ENCODE measurements at regions not wholly inside any gene's neighbourhood (a gene's known extent, or its start where the extent isn't known, plus 50 kb on each side); places are given as distances from the start of the nearest gene placed in this dataset.
"Not testable (repeated sequence)": the region's sequence is repeated elsewhere in the genome, so short reads cannot be mapped to it uniquely, and the experiment has no call there.

DNA sequence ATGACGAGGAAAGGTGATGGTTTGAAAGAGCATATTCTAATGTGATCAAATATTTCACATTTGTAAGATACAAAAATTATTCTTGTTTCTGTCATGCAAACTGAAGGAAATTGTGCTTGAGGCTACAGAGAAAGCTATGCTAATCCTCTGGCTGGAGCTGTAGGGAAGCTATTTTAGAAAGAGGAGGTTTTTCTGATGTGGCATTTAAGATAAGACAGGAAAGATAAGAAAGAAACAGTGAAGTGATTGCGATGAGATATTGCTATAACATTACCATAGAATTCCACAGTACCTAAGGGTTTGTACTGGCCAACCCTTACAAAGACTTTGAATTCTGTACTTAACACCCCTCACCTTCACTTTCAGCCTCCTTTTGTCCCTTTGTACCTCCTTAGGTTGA is 205.2 kb upstream of the LMCD1 start:
- no peak overlapping the region for H3K27ac ChIP-seq (ENCODE audit: low read length)

DNA sequence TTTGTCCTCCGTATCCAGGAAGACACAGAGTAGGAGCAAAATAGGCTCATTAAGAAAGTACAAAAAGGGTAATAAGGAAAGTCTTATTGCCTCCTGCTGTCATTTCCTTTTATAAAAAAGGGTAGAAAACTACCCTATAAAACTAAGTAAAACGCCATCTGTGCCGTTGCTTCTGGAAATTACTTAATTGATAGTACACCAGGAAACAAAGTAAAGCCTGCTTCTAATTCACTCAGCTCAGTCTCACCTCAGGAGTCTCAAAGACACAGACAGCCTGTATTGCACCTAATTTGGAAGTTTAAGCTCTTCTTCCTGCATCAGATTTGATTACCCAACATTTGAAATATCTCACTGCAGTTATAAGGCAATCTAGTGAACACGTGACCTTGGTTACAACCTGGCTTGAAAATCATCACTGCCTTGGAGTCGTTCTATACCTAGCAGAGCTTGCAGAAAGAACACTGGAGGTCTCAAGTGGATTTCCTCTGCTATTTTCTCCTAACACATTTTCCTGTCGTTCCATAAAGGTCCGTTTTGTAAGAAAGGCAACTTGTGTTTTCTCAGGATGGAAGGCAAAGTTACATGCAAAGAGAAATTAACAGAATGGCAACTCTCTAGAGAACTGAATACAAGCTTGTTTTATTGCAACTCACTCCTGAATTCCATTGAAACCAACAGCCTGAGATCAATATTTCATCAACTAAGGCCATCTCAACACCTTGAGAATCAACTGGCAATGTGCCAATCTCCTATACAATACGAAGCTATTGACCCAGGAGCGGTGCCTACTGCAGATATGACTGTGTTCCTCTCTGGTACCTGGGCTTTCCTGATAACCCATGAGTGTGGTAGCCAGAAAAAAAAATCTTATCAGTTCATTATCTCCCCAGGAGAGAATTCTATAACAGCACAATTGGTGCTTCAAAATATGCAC is 203.3 kb upstream of the LMCD1 start:
- no peaks in the 10 kb centered on the region for H3K9me3 ChIP-seq (ENCODE audit: control insufficient read depth in 2 of 2, low read length in 2 of 2)
- no peaks in the 10 kb centered on the region for H3K36me3 ChIP-seq (ENCODE audit: control insufficient read depth in 2 of 2, insufficient read depth in 2 of 2, low read length in 2 of 2)

More for the DNA sequence above, 205.2 kb upstream of the LMCD1 start:
- Histone ChIP-seq H3K27me3 (ENCODE audit: control insufficient read depth in 1 of 2, insufficient read depth in 2 of 2, low read length in 2 of 2) (no peaks in the 10 kb centered on the region), H3K9ac (ENCODE audit: low read length in 2 of 2) (no peak overlapping the region), H3K4me3 (ENCODE audit: low read length in 2 of 2) (no peak overlapping the region), H3K9me3 (ENCODE audit: control insufficient read depth in 2 of 2, low read length in 2 of 2) (no peaks in the 10 kb centered on the region), H3K36me3 (ENCODE audit: control insufficient read depth in 2 of 2, insufficient read depth in 2 of 2, low read length in 2 of 2) (no peaks in the 10 kb centered on the region), H3K4me1 (ENCODE audit: control insufficient read depth, insufficient read depth, low read length) (no peaks in the 10 kb centered on the region)

DNA sequence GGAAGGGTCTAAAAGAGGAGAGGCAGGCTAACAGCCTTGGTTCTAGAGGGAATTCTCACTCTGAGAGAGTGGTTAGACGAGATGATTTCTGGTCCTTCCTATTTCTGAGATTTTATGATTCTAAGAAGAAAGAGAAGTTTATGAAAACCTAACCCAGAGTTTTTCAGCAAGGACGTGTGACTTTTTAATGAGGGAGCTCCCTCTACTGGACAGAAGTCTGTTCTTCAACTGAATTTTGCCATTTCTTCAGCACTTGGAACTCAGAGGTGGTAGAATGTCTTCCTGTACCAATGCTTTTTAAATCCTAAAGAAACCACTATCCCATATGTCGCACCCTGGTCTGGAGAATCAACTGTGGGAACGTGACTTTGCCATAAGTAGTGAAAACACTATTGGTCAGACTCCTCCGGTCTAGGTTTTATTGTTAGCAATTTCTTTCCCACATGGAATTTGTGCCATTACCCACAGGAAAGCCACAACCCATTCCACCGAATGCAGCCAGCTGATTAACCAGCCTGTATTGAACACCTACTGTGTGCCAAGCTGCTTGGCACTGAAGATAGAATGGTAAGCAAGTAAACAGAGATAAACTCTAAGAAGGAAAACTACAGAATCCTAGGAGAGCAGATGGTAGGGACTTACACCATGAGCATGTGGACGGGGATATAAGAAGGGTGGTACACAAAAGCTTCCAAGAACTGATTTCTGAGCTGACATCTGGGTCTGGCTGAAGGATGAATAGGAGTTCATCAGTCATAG is 199.5 kb upstream of the LMCD1 start:
- Histone ChIP-seq H3K27ac (ENCODE audit: low read length) (no peak overlapping the region), H3K4me1 (ENCODE audit: control insufficient read depth, insufficient read depth, low read length) (no peaks in the 10 kb centered on the region), H3K27me3 (ENCODE audit: control insufficient read depth in 1 of 2, insufficient read depth in 2 of 2, low read length in 2 of 2) (no peaks in the 10 kb centered on the region), H3K9me3 (ENCODE audit: control insufficient read depth in 2 of 2, low read length in 2 of 2) (no peaks in the 10 kb centered on the region), H3K36me3 (ENCODE audit: control insufficient read depth in 2 of 2, insufficient read depth in 2 of 2, low read length in 2 of 2) (no peaks in the 10 kb centered on the region), H3K9ac (ENCODE audit: low read length in 2 of 2) (no peak overlapping the region), H3K4me3 (ENCODE audit: low read length in 2 of 2) (no peak overlapping the region)

More for the DNA sequence above, 203.3 kb upstream of the LMCD1 start:
- Histone ChIP-seq H3K4me1 (ENCODE audit: control insufficient read depth, insufficient read depth, low read length) (no peaks in the 10 kb centered on the region), H3K4me3 (ENCODE audit: low read length in 2 of 2) (no peak overlapping the region), H3K27me3 (ENCODE audit: control insufficient read depth in 1 of 2, insufficient read depth in 2 of 2, low read length in 2 of 2) (no peaks in the 10 kb centered on the region), H3K9ac (ENCODE audit: low read length in 2 of 2) (no peak overlapping the region), H3K27ac (ENCODE audit: low read length) (no peak overlapping the region)

DNA sequence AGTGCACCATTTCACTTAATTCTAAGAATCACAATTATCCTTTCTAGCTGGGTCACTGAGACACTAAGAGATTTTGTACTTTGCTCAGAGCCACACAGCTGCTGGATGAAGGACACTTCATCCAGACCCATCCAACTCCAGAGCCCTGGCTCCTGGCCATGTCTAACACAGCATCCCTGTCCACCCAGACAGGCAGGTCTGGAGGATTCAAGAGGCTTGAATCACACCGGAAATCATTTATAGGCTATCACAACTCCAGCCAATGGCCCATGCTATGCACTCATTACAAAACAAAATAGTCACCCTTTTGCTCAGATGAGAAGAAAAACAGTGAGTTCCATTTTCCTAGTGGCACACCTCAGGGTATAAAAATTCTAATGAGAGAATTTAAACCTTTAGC is 198.2 kb upstream of the LMCD1 start:
- Histone ChIP-seq H3K9me3 (ENCODE audit: control insufficient read depth in 2 of 2, low read length in 2 of 2) (no peaks in the 10 kb centered on the region), H3K27me3 (ENCODE audit: control insufficient read depth in 1 of 2, insufficient read depth in 2 of 2, low read length in 2 of 2) (no peaks in the 10 kb centered on the region), H3K36me3 (ENCODE audit: control insufficient read depth in 2 of 2, insufficient read depth in 2 of 2, low read length in 2 of 2) (no peaks in the 10 kb centered on the region), H3K4me3 (ENCODE audit: low read length in 2 of 2) (no peak overlapping the region), H3K27ac (ENCODE audit: low read length) (no peak overlapping the region), H3K9ac (ENCODE audit: low read length in 2 of 2) (no peak overlapping the region), H3K4me1 (ENCODE audit: control insufficient read depth, insufficient read depth, low read length) (no peaks in the 10 kb centered on the region)

DNA sequence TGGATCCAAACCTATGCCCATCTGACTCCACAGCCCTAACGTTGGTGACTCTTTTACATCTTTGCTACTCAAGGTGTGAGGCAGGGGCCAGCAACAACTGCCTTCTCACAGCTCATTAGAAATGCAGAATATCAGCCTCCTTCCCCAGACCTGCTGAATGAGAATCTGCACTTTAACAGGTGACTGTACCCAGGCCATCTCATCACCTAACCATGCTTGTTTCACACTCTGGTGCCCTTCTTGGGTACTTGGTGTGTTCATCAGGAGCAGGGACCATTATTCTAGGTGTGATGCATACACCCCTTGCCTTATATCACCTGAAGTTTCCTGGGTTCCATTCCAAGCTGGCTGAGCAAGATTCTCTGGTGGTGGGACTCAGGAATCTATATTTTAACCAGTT is 196.3 kb upstream of the LMCD1 start:
- H3K36me3 ChIP-seq (ENCODE audit: control insufficient read depth in 2 of 2, insufficient read depth in 2 of 2, low read length in 2 of 2) = no peaks in the 10 kb centered on the region
- H3K27ac ChIP-seq (ENCODE audit: low read length) = no peak overlapping the region
- H3K9ac ChIP-seq (ENCODE audit: low read length in 2 of 2) = no peak overlapping the region
- no peaks in the 10 kb centered on the region for H3K4me1 ChIP-seq (ENCODE audit: control insufficient read depth, insufficient read depth, low read length)
- no peak overlapping the region for H3K4me3 ChIP-seq (ENCODE audit: low read length in 2 of 2)
- no peaks in the 10 kb centered on the region for H3K27me3 ChIP-seq (ENCODE audit: control insufficient read depth in 1 of 2, insufficient read depth in 2 of 2, low read length in 2 of 2)
- H3K9me3 ChIP-seq (ENCODE audit: control insufficient read depth in 2 of 2, low read length in 2 of 2) = no peaks in the 10 kb centered on the region

DNA sequence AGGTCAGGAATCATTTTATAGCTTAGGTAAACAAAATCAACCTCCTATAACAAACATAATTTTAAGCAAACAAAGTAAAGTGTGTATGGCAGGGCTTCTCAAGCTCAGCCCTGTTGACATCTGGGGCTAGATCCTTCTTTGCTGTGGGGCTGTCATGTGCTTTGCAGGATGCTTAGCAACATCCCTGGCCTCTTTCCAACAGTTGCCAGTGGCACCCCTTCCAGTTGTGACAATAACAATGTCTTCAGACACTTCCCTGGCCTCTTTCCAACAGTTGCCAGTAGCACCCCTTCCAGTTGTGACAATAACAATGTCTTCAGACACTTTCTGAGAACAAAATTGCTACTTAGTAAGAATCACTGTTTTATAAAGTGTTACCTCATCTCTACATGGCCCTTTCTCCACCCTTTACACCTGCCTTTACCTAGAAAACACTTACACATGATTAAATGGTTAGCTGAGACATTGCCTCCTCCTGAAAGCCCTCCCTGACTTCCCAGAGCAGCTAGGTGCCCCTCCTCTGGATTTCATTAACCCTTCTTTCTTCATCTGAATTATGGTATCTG is 194.0 kb upstream of the LMCD1 start:
- Histone ChIP-seq H3K27ac (ENCODE audit: low read length) (no peak overlapping the region), H3K27me3 (ENCODE audit: control insufficient read depth in 1 of 2, insufficient read depth in 2 of 2, low read length in 2 of 2) (no peaks in the 10 kb centered on the region), H3K4me3 (ENCODE audit: low read length in 2 of 2) (no peak overlapping the region), H3K4me1 (ENCODE audit: control insufficient read depth, insufficient read depth, low read length) (no peaks in the 10 kb centered on the region), H3K9me3 (ENCODE audit: control insufficient read depth in 2 of 2, low read length in 2 of 2) (no peaks in the 10 kb centered on the region), H3K9ac (ENCODE audit: low read length in 2 of 2) (no peak overlapping the region), H3K36me3 (ENCODE audit: control insufficient read depth in 2 of 2, insufficient read depth in 2 of 2, low read length in 2 of 2) (no peaks in the 10 kb centered on the region)

DNA sequence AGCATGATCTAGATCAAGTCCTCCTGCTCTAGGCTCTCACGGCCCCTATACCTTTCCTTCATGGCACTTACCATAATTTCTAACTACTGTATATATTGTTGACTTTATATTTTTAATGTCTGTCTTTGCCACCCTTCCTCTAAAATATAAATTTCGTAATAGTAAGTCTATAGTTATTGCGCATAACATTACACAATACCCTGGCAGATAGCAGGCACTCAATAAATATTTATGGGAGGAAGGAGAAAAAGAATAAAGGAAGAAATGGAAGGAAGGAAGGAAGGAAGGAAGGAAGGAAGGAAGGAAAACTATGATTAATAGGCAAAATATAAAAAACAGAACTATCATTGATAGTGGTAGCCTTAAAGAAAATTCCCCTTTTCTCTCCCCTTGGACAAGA is 190.3 kb upstream of the LMCD1 start:
- H3K9me3 ChIP-seq (ENCODE audit: control insufficient read depth in 2 of 2, low read length in 2 of 2) = no peaks in the 10 kb centered on the region
- H3K27ac ChIP-seq (ENCODE audit: low read length) = no peak overlapping the region
- H3K4me1 ChIP-seq (ENCODE audit: control insufficient read depth, insufficient read depth, low read length) = no peaks in the 10 kb centered on the region
- H3K27me3 ChIP-seq (ENCODE audit: control insufficient read depth in 1 of 2, insufficient read depth in 2 of 2, low read length in 2 of 2) = no peaks in the 10 kb centered on the region
- no peak overlapping the region for H3K4me3 ChIP-seq (ENCODE audit: low read length in 2 of 2)
- no peaks in the 10 kb centered on the region for H3K36me3 ChIP-seq (ENCODE audit: control insufficient read depth in 2 of 2, insufficient read depth in 2 of 2, low read length in 2 of 2)
- no peak overlapping the region for H3K9ac ChIP-seq (ENCODE audit: low read length in 2 of 2)

DNA sequence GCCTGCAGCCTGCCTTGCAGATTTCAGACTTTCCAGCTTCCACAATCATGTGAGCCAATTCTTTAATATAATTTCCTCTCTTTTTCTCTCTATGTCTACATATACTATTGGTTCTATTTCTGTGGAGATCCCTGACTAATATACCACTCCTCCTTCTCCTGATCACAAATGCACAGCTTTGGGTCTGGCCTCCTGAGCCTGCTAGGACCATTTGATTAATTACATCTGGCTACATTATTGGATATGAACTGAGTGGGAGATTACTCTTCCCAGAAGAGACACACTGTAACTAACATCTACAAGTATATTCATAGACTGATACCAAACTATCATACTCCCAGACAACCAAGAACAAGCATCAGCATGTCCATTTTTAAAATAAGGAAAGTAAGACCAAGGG is 188.9 kb upstream of the LMCD1 start:
- no peaks in the 10 kb centered on the region for H3K4me1 ChIP-seq (ENCODE audit: control insufficient read depth, insufficient read depth, low read length)
- no peaks in the 10 kb centered on the region for H3K36me3 ChIP-seq (ENCODE audit: control insufficient read depth in 2 of 2, insufficient read depth in 2 of 2, low read length in 2 of 2)
- no peaks in the 10 kb centered on the region for H3K27me3 ChIP-seq (ENCODE audit: control insufficient read depth in 1 of 2, insufficient read depth in 2 of 2, low read length in 2 of 2)
- H3K9ac ChIP-seq (ENCODE audit: low read length in 2 of 2) = no peak overlapping the region
- no peak overlapping the region for H3K27ac ChIP-seq (ENCODE audit: low read length)
- H3K9me3 ChIP-seq (ENCODE audit: control insufficient read depth in 2 of 2, low read length in 2 of 2) = no peaks in the 10 kb centered on the region
- H3K4me3 ChIP-seq (ENCODE audit: low read length in 2 of 2) = no peak overlapping the region

DNA sequence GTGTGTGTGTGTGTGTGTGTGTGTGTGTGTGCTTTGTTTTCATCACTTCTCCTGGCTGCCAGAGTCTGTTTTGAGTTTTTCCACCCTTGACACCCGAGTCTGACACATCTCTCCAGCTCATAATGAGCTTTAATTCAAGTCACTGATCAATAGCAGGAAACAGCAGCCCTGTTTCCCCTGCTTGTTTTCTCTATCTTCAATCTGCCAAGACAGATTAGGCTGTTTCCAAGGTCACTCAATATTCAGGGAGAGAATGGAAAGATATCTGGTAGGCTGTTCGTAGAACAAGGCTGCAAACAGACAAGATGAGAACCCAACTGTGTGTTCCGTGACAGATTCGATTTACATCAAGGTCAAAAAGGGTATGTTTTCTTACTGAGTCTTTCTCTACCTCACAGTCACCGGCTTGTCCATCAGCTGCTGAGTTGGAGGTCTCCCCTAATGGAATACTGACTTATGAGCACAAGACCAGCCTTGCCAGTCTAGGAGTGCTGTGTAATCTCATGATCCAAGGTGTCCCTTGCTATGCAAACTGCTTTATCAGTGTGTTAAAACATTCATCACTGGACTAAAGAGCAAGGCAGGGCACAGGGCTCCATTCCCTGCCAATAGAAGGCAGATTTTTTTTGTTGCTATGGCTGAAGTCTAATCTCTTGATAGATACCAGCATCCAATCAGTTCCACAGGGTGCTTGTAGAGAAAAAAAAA is 187.9 kb upstream of the LMCD1 start:
- H3K9ac ChIP-seq (ENCODE audit: low read length in 2 of 2) = no peak overlapping the region
- no peaks in the 10 kb centered on the region for H3K36me3 ChIP-seq (ENCODE audit: control insufficient read depth in 2 of 2, insufficient read depth in 2 of 2, low read length in 2 of 2)
- H3K4me1 ChIP-seq (ENCODE audit: control insufficient read depth, insufficient read depth, low read length) = no peaks in the 10 kb centered on the region
- no peaks in the 10 kb centered on the region for H3K27me3 ChIP-seq (ENCODE audit: control insufficient read depth in 1 of 2, insufficient read depth in 2 of 2, low read length in 2 of 2)
- no peaks in the 10 kb centered on the region for H3K9me3 ChIP-seq (ENCODE audit: control insufficient read depth in 2 of 2, low read length in 2 of 2)
- H3K4me3 ChIP-seq (ENCODE audit: low read length in 2 of 2) = no peak overlapping the region
- H3K27ac ChIP-seq (ENCODE audit: low read length) = no peak overlapping the region

DNA sequence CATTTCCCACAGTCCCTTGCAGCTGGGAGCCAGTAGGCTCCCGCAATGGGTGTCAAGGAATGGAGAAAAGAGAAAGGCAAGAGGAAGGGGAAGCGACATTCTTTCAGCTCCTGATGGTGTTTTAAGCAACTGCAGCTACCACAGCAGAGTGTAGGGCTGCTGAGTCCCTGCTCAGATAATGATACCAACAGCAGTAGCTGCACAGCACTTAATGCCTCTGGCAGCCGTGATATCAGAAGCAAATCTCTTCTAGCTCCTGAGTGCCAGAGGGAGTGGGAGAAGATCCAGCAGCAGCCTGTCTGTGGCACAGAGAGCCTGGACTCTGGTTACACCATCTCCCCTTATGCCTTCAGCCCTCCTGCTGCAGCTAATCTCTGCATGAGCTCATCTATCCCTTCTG is 186.1 kb upstream of the LMCD1 start:
- H3K9ac ChIP-seq (ENCODE audit: low read length in 2 of 2); H3K36me3 ChIP-seq (ENCODE audit: control insufficient read depth in 2 of 2, insufficient read depth in 2 of 2, low read length in 2 of 2); H3K4me1 ChIP-seq (ENCODE audit: control insufficient read depth, insufficient read depth, low read length); H3K9me3 ChIP-seq (ENCODE audit: control insufficient read depth in 2 of 2, low read length in 2 of 2); H3K4me3 ChIP-seq (ENCODE audit: low read length in 2 of 2); H3K27ac ChIP-seq (ENCODE audit: low read length); H3K27me3 ChIP-seq (ENCODE audit: control insufficient read depth in 1 of 2, insufficient read depth in 2 of 2, low read length in 2 of 2): not testable (repeated sequence)

All from stomach smooth muscle (tissue), 2 donors.